ENCODE measurements at regions not wholly inside any gene's neighbourhood (a gene's known extent, or its start where the extent isn't known, plus 50 kb on each side); places are given as distances from the start of the nearest gene placed in this dataset.
"Not testable (repeated sequence)": the region's sequence is repeated elsewhere in the genome, so short reads cannot be mapped to it uniquely, and the experiment has no call there.

GRCh38 chr22:26972915-26973314 lies 315.5 kb downstream of the MIAT start:
- not testable (repeated sequence) for DNase-seq (ENCODE audit: low spot score)

- no peak for DNase-seq (ENCODE audit: low spot score)
Measured at GRCh38 chr22:26974034-26974433, 316.6 kb downstream of the MIAT start.

GRCh38 chr22:26974914-26975803 lies 317.8 kb downstream of the MIAT start:
- no peak for DNase-seq (ENCODE audit: low spot score)

GRCh38 chr22:26975865-26976264 lies 318.5 kb downstream of the MIAT start:
- DNase-seq (ENCODE audit: low spot score): no peak

GRCh38 chr22:26977741-26978376 lies 320.5 kb downstream of the MIAT start:
- no peak for DNase-seq (ENCODE audit: low spot score)

DNA sequence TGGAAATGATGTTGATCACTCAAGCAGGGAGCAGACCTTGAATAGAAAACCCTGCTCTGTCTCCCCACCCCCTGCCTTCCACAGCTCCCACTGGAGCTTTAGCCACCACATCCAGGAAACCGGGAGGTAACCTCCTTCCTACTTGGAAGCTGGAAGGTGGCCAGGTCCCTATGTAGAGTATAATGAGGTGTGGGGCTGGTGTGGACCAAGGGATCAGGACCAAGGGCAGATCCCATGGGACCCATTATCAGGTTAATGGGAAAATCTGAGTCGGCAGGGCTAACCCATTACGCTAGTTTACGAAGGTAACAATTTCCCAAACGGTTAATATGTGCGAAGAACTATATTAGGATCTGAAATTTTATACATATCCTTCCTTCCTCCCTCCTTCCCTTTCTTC lies 321.9 kb downstream of the MIAT start:
- no peak for DNase-seq (ENCODE audit: low spot score)

DNA sequence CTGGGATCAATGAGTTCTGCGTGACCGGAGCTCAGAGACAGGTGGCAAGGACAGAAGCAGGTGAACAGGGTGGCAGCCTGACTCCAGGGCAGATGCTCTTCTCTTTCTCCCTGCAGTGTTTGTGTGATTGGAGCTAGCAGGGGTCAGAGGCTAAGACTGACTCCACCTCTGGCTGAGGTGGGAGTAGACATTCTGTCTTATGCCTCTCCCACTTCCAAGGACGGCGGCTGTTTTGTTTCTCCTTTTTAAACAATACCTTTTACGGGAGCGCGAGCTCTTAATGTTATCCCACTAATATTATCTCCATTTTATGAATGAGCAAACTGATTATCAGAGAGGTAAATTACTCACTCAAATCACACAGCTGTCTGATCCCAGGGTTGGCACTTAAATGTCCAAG lies 323.7 kb downstream of the MIAT start:
- DNase-seq (ENCODE audit: low spot score): no peak

DNA sequence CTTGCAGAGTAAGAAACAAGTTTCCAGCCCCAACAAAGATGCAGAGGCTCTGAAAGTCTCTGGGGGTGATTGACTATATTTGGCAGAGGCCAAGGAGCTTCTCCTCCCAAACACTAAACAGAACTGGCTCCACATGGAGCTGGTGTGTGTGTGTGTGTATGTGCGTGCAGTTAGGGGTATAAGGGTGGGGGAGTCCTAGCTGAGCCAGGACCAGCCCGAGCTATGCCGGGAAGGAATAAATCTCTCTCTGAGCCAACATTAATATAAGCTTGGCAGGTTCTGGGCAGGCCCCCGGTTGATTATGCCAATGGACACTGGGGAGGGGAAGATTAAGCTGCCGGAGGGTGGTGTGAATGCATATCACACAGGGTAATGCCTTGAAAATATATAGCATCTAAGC lies 324.2 kb downstream of the MIAT start:
- DNase-seq (ENCODE audit: low spot score): no peak

- DNase-seq (ENCODE audit: low spot score): no peak
Measured at GRCh38 chr22:26983311-26983710, 325.9 kb downstream of the MIAT start.

- DNase-seq (ENCODE audit: low spot score): no peak
Measured at GRCh38 chr22:26985206-26985605, 327.8 kb downstream of the MIAT start.

GRCh38 chr22:26985931-26986782 lies 328.8 kb downstream of the MIAT start:
- no peak for DNase-seq (ENCODE audit: low spot score)

- DNase-seq (ENCODE audit: low spot score): no peak
Measured at GRCh38 chr22:26986884-26987283, 329.5 kb downstream of the MIAT start.

DNA sequence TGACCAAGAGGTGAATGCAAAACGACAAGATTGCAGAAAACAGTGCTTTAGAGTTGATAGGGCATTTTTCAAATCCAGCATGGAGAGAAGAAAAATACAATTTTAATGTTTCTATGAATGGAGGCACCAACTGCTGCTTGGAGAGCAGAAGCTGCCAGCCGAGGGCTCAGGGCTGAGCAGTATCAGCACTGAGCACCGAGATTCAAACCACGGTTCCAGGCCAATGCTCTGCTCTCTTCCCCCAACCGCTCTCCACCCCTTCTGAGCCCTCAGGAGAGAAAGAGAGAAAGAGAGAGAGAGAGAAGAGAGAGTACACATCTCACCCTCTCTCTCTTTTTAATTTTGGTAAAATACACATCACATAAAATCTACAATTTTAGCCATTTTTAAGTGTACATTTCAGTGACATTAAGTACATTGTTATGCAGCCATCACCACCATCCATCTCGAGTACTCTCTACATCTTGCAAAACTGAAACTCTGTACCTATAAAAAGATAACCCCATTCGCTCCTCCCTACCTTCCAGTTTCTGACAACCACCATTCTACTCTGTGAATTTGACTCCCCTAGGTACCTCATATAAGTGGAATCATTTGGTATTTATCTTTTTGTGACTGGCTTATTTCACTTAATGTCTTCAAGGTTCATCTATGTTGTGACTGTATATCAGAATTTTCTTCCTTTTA lies 333.3 kb downstream of the MIAT start:
- DNase-seq (ENCODE audit: low spot score): no peak

DNA sequence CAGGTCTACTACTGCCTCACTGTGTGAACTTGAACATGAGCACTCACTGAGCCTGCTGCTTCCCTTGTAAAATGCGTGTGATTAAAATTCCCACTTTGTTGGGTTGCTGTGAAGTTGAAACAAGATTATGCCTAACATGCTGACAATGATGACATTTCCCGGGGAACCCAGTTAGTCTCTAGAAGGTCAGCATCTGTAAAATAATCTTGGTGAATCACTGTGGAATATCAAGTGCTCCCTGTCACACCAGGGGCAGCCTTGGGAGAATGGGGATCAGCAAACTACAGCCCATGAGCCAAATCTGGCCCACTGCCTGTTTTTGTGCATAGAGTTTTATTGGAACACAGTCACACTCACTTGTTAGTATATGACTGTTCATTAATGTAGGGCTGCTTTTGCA lies 335.2 kb downstream of the MIAT start:
- no peak for DNase-seq (ENCODE audit: low spot score)

GRCh38 chr22:26993886-26994285 lies 336.5 kb downstream of the MIAT start:
- no peak for DNase-seq (ENCODE audit: low spot score)

GRCh38 chr22:26994801-26995200 lies 337.4 kb downstream of the MIAT start:
- no peak for DNase-seq (ENCODE audit: low spot score)

DNA sequence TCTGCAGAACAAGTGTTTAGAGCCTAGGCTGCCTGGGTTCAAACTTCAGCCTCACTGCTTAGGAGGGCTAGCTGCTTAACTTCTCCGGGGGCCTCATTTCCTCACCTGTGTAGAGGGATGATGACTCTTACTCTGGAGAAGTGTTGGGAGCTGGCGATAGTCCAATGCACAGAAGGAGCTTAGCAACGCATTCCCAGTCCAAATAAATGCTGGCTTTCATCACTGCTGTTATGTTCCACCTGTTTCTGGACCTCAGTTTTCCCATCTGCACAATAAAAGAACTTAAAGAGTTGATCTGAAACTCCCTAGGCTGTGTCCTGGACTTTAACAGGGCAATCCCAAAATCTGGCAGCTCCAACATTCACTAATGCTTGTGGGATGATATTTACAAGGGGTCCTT lies 337.8 kb downstream of the MIAT start:
- DNase-seq (ENCODE audit: low spot score): no peak

DNA sequence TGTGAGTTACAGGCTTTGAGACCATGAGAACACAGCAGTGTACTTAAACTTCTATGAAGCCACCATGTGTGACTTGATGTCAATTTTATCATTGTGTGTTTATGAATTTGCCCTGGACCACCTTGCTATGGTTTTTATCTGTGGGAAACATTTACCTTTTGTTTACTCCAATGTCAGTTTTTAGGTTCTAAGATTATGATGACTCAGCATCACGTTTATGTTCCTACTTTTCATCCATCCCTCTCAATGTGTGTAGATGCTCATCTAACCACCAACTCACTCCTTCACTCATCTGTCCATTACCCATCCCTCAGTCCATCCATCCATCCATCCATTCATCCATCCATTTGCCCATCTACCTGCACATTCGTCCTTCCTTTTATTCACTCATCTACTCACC lies 338.8 kb downstream of the MIAT start:
- no peak for DNase-seq (ENCODE audit: low spot score)

- DNase-seq (ENCODE audit: low spot score): no peak
Measured at GRCh38 chr22:26998129-26998528, 340.7 kb downstream of the MIAT start.

- DNase-seq (ENCODE audit: low spot score): no peak
Measured at GRCh38 chr22:26998716-26999115, 341.3 kb downstream of the MIAT start.

- no peak for DNase-seq (ENCODE audit: low spot score)
Measured at GRCh38 chr22:27003297-27003696, 345.9 kb downstream of the MIAT start.

- no peak for DNase-seq (ENCODE audit: low spot score)
Measured at GRCh38 chr22:27004434-27004833, 347.0 kb downstream of the MIAT start.
